DOHH2 (cell line): ENCODE measurements at regions not wholly inside any gene's neighbourhood (a gene's known extent, or its start where the extent isn't known, plus 50 kb on each side); places are given as distances from the start of the nearest gene placed in this dataset.

ENCODE experiments used
- EZH2phosphoT487 ChIP-seq: fragments of 200-600 bp; sonication (generic); IDR thresholded peaks from 2 replicates; pipeline ENCODE4 v1.6.1; 2017; ENCODE audit warnings: borderline replicate concordance, mild to moderate bottlenecking, antibody characterized with exemption, low read length, moderate library complexity, mixed read lengths
- TF ChIP-seq, protein P1 (sequence below): fragments of 200-600 bp; sonication (generic); IDR thresholded peaks from one replicate; pipeline ENCODE4 v1.5.1; 2014; ENCODE audit warnings: antibody characterized with exemption, mild to moderate bottlenecking, low read depth, low read length; ENCODE audit not compliant: poor library complexity, severe bottlenecking

DNA sequence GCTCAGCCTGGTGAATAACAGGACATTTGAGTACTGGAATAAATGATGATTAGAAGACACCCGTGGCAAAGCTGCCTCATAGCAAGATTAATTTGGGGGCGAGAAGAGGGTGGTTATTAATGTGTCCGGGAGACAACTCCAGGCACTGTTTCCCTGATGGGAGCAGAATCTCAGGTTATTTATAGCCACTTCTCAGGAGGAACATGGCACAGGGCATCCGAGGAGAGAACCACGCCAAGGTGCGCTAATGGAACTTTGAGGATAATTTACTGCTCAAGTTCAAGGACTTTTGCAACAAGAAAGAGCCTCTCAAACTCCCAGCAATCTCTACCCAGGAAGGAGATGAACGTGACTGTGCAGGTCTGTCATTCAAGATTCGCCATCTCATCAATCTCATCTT lies 362.5 kb upstream of the ERCC4 start:
- TF ChIP-seq, protein P1, sequence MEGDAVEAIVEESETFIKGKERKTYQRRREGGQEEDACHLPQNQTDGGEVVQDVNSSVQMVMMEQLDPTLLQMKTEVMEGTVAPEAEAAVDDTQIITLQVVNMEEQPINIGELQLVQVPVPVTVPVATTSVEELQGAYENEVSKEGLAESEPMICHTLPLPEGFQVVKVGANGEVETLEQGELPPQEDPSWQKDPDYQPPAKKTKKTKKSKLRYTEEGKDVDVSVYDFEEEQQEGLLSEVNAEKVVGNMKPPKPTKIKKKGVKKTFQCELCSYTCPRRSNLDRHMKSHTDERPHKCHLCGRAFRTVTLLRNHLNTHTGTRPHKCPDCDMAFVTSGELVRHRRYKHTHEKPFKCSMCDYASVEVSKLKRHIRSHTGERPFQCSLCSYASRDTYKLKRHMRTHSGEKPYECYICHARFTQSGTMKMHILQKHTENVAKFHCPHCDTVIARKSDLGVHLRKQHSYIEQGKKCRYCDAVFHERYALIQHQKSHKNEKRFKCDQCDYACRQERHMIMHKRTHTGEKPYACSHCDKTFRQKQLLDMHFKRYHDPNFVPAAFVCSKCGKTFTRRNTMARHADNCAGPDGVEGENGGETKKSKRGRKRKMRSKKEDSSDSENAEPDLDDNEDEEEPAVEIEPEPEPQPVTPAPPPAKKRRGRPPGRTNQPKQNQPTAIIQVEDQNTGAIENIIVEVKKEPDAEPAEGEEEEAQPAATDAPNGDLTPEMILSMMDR, result no peak
- TF ChIP-seq EZH2phosphoT487, result no peak
